ENCODE measurements at regions not wholly inside any gene's neighbourhood (a gene's known extent, or its start where the extent isn't known, plus 50 kb on each side); places are given as distances from the start of the nearest gene placed in this dataset.

GRCh38 chr5:56685503-56686217 lies 129.7 kb upstream of the MAP3K1 start:
- no peak for DNase-seq

GRCh38 chr5:56684159-56684558 lies 131.2 kb upstream of the MAP3K1 start:
- DNase-seq, result no peak

GRCh38 chr5:56683733-56684132 lies 131.6 kb upstream of the MAP3K1 start:
- DNase-seq, result no peak

- no peak for DNase-seq
Observed at GRCh38 chr5:56683281-56683680, 132.1 kb upstream of the MAP3K1 start.

- no peak for DNase-seq
Observed at GRCh38 chr5:56681346-56681745, 134.0 kb upstream of the MAP3K1 start.

- DNase-seq, result no peak
Observed at GRCh38 chr5:56680731-56681130, 134.6 kb upstream of the MAP3K1 start.

- DNase-seq, result peak in 1 of 2 donors; percentile 40
Observed at GRCh38 chr5:56677690-56678305, 137.6 kb upstream of the MAP3K1 start.

- DNase-seq, result no peak
Observed at GRCh38 chr5:56676091-56676768, 139.1 kb upstream of the MAP3K1 start.

GRCh38 chr5:56674441-56674840 lies 140.9 kb upstream of the MAP3K1 start:
- DNase-seq, result peak in 1 of 2 donors; percentile 51

- DNase-seq, result peak; percentile 54 to 67
Observed at GRCh38 chr5:56673171-56673570, 142.2 kb upstream of the MAP3K1 start.

GRCh38 chr5:56671571-56671970 lies 143.8 kb upstream of the MAP3K1 start:
- DNase-seq, result peak; percentile 40 to 51

GRCh38 chr5:56670916-56671315 lies 144.4 kb upstream of the MAP3K1 start:
- no peak for DNase-seq

- DNase-seq, result peak; percentile 94 to 98
Observed at GRCh38 chr5:56669534-56670483, 145.5 kb upstream of the MAP3K1 start.

- no peak for DNase-seq
Observed at GRCh38 chr5:56668996-56669395, 146.4 kb upstream of the MAP3K1 start.

- no peak for DNase-seq
Observed at GRCh38 chr5:56667692-56668091, 147.7 kb upstream of the MAP3K1 start.

- DNase-seq, result peak; percentile 62 to 64
Observed at GRCh38 chr5:56666901-56667300, 148.4 kb upstream of the MAP3K1 start.

- peak in 1 of 2 donors; percentile 23 for DNase-seq
Observed at GRCh38 chr5:56665117-56665516, 150.2 kb upstream of the MAP3K1 start.

GRCh38 chr5:56664025-56664424 lies 151.3 kb upstream of the MAP3K1 start:
- DNase-seq, result no peak

- no peak for DNase-seq
Observed at GRCh38 chr5:56663523-56663922, 151.8 kb upstream of the MAP3K1 start.

GRCh38 chr5:56662893-56663292 lies 152.5 kb upstream of the MAP3K1 start:
- no peak for DNase-seq

- no peak for DNase-seq
Observed at GRCh38 chr5:56659971-56660370, 155.4 kb upstream of the MAP3K1 start.

- no peak for DNase-seq
Observed at GRCh38 chr5:56658972-56659371, 156.4 kb upstream of the MAP3K1 start.
